Nephron progenitor cell (in vitro differentiated cells): ENCODE measurements at regions not wholly inside any gene's neighbourhood (a gene's known extent, or its start where the extent isn't known, plus 50 kb on each side); places are given as distances from the start of the nearest gene placed in this dataset.

Experiments used
- DNase-seq: peaks from one replicate; pipeline ENCODE4 v3.0.0; 2021
- H3K27ac Mint-ChIP-seq: 2 replicates; pipeline ENCODE4 v1.8.0; 2021; ENCODE audit warnings: mild to moderate bottlenecking, moderate library complexity, mixed read lengths
- H3K27me3 Mint-ChIP-seq: 2 replicates; pipeline ENCODE4 v1.8.0; 2021; ENCODE audit warnings: mild to moderate bottlenecking, low read depth, mixed read lengths; ENCODE audit not compliant: poor library complexity
- H3K36me3 Mint-ChIP-seq: 2 replicates; pipeline ENCODE4 v1.8.0; 2021; ENCODE audit warnings: low read depth, mixed read lengths
- H3K4me1 Mint-ChIP-seq: 2 replicates; pipeline ENCODE4 v1.8.0; 2021; ENCODE audit warnings: mixed read lengths
- H3K4me3 Mint-ChIP-seq: 2 replicates; pipeline ENCODE4 v1.8.0; 2021; ENCODE audit warnings: mild to moderate bottlenecking, moderate library complexity, mixed read lengths
- H3K9me3 Mint-ChIP-seq: 2 replicates; pipeline ENCODE4 v1.8.0; 2021; ENCODE audit warnings: mild to moderate bottlenecking, moderate library complexity, mixed read lengths
- TF ChIP-seq, protein P1 (sequence below): fragments of 200-600 bp; sonication (generic); IDR thresholded peaks from 2 replicates; pipeline ENCODE4 v1.5.0; 2021; ENCODE audit warnings: antibody characterized with exemption

DNA sequence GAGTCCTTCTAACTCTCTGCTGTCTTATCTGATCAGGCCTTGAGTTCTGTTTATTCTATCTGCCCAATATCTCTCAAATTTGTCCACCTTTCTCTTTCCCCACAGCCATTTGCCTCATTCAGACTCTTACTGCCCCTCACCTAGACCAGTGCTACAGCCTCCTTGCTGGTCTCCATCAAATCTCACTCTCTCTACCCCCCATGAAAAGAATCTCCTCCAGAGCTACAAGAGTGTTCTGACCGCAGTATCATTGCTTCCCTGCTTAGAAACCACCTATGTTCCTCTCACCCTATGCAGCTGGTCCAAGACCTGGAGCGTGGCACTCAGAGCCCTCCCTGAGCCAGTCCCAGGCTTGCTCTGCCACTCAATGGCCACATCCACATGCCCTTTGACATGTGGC is 231.0 kb upstream of the JUN start:
- peaks cover 17% of the 10 kb centered on the region for H3K9me3 Mint-ChIP-seq
- peaks cover 5% of the 10 kb centered on the region for H3K36me3 Mint-ChIP-seq
- peaks cover 8% of the 10 kb centered on the region for H3K27me3 Mint-ChIP-seq
- TF ChIP-seq, protein P1, sequence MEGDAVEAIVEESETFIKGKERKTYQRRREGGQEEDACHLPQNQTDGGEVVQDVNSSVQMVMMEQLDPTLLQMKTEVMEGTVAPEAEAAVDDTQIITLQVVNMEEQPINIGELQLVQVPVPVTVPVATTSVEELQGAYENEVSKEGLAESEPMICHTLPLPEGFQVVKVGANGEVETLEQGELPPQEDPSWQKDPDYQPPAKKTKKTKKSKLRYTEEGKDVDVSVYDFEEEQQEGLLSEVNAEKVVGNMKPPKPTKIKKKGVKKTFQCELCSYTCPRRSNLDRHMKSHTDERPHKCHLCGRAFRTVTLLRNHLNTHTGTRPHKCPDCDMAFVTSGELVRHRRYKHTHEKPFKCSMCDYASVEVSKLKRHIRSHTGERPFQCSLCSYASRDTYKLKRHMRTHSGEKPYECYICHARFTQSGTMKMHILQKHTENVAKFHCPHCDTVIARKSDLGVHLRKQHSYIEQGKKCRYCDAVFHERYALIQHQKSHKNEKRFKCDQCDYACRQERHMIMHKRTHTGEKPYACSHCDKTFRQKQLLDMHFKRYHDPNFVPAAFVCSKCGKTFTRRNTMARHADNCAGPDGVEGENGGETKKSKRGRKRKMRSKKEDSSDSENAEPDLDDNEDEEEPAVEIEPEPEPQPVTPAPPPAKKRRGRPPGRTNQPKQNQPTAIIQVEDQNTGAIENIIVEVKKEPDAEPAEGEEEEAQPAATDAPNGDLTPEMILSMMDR: no peak
- peak overlapping the region; percentile 12 for H3K4me3 Mint-ChIP-seq
- H3K4me1 Mint-ChIP-seq: peaks cover 70% of the 10 kb centered on the region
- DNase-seq: no peak
- H3K27ac Mint-ChIP-seq: peak overlapping the region; percentile 64

DNA sequence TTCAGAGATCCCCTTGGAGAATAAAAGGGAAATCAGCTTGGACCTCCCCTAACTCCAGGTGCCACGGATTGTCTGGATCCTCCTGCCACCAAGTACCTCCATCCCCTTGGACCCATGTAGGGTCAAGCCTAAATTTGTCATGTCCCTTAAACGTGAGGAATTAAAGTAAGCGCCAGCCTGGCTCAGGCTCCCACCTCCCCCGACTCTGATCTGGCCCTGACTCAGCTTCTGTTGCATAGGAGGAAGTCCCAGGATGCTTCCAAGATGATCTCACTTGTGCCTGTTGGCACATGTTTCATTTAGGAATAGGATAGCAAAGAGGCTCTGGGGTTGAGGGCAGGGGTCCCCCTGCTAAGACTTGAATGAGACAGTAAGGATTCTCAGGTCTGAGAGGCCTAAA is 231.9 kb upstream of the JUN start:
- Mint-ChIP-seq H3K9me3 (peaks cover 18% of the 10 kb centered on the region), H3K36me3 (peaks cover 5% of the 10 kb centered on the region), H3K4me1 (peaks cover 74% of the 10 kb centered on the region), H3K27ac (peak overlapping the region; percentile 7), H3K4me3 (no peak overlapping the region), H3K27me3 (peaks cover 8% of the 10 kb centered on the region)
- TF ChIP-seq, protein P1: no peak
- no peak for DNase-seq

DNA sequence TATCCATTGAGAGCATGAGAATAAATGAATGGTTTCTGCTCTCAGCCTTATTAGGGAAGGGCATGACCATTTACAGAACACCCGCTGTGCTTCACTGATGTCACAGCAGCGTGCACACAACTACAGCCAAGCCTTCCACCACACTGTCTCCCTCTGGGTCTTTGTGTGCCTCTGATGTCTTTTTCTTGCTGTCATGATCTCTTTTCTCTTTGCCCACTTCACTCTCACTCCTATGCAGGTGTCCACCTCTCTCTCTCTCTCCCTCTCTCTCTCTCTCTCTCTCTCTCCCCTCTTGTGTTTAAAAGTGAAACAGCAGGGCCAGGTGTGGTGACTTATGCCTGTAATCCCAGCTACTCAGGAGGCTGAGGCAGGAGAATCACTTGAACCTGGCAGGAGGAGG is 232.5 kb upstream of the JUN start:
- H3K36me3 Mint-ChIP-seq: peaks cover 5% of the 10 kb centered on the region
- no peak overlapping the region for H3K4me3 Mint-ChIP-seq
- TF ChIP-seq, protein P1: no peak
- peak overlapping the region; percentile 2 for H3K27ac Mint-ChIP-seq
- peaks cover 70% of the 10 kb centered on the region for H3K4me1 Mint-ChIP-seq
- peaks cover 8% of the 10 kb centered on the region for H3K27me3 Mint-ChIP-seq
- DNase-seq: no peak
- H3K9me3 Mint-ChIP-seq: peaks cover 18% of the 10 kb centered on the region

DNA sequence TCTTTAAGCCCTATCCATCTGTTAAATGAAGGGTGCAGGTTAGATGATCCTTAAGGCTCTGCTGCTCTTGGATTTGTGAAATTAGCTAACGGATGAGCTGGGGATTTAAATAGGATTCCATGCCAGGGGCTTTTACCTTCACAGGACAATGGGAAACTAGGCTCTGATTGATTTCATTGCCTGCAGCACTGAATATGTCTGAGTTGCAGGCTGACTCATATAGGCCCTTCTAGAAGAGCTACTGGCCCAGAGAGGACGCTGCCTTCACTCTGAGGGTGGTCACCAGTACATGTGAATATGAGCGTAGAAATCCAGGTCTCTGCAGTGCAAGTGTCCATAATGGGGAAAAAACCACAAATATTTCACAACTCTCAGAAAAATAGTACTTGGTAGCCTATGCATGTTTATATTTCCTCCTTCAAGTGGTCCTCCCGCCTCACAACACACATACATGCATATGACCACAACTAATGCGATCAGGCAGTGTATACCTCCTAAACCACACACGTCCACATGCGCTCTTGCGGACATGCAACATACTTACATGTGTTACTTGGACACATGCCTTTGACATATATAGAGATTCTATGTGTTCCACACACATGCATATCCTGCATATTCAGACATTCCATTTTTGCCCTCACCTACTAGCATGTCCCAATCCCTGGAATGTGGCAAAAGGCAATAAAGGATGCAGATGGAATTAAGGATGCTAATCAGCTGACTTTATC is 233.8 kb upstream of the JUN start:
- Mint-ChIP-seq H3K4me3 (no peak overlapping the region), H3K4me1 (peaks cover 57% of the 10 kb centered on the region)
- DNase-seq: no peak

DNA sequence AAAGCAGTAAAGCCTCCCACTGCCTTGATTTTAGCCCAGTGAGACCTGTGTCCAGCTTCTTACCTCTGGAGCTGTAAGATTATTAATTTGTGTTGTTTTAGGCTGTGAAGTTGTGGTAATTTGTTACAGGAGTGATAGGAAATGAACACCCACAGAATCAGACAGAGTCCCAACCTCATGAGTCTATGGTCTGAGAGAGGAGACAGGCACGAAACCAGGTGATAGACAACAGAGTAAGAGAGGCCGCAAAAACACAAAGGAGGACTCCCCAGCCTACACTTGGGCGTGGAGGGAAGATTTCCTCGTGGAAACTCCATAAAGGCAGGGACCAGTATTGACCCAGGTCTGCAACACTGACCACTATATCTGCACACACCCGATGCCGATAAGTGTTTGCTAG is 234.6 kb upstream of the JUN start:
- peaks cover 18% of the 10 kb centered on the region for H3K9me3 Mint-ChIP-seq
- no peak for DNase-seq
- H3K27me3 Mint-ChIP-seq: peaks cover 8% of the 10 kb centered on the region
- peaks cover 50% of the 10 kb centered on the region for H3K4me1 Mint-ChIP-seq
- peaks cover 5% of the 10 kb centered on the region for H3K36me3 Mint-ChIP-seq
- no peak overlapping the region for H3K4me3 Mint-ChIP-seq
- H3K27ac Mint-ChIP-seq: no peak overlapping the region
- TF ChIP-seq, protein P1: no peak

More for the DNA sequence above, 233.8 kb upstream of the JUN start:
- H3K9me3 Mint-ChIP-seq: peaks cover 18% of the 10 kb centered on the region
- H3K27ac Mint-ChIP-seq: no peak overlapping the region
- H3K27me3 Mint-ChIP-seq: peaks cover 8% of the 10 kb centered on the region
- TF ChIP-seq, protein P1: no peak
- H3K36me3 Mint-ChIP-seq: peaks cover 5% of the 10 kb centered on the region

DNA sequence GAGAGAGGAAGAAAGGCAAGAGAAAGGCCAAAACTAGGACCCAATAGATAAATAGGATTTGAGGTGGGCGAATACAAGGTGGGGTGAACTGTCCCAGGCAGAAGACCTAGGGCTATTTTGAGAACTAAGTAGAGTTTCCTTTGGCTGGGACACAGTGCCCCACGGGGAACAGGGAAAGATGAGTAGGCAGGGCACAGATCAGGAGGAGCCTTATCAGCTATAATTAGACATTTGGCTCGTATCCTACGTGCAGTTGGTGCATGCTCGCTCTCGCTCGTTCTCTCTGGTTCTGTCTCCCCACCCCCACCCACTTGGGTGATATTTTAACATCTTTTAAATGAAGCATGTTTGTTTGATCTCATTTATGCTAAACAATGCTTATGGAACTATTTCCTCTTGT is 235.0 kb upstream of the JUN start:
- Mint-ChIP-seq H3K9me3 (peaks cover 18% of the 10 kb centered on the region), H3K4me1 (peaks cover 45% of the 10 kb centered on the region), H3K27me3 (peaks cover 6% of the 10 kb centered on the region), H3K36me3 (peaks cover 5% of the 10 kb centered on the region), H3K27ac (no peak overlapping the region), H3K4me3 (no peak overlapping the region)
- TF ChIP-seq, protein P1: no peak
- DNase-seq: no peak
